ENCODE measurements at regions not wholly inside any gene's neighbourhood (a gene's known extent, or its start where the extent isn't known, plus 50 kb on each side); places are given as distances from the start of the nearest gene placed in this dataset.

GRCh38 chr2:102927854-102928267 is 166.0 kb downstream of the TMEM182 start:
- no peak for DNase-seq (ENCODE audit: low read depth)
- TF ChIP-seq, protein P1, sequence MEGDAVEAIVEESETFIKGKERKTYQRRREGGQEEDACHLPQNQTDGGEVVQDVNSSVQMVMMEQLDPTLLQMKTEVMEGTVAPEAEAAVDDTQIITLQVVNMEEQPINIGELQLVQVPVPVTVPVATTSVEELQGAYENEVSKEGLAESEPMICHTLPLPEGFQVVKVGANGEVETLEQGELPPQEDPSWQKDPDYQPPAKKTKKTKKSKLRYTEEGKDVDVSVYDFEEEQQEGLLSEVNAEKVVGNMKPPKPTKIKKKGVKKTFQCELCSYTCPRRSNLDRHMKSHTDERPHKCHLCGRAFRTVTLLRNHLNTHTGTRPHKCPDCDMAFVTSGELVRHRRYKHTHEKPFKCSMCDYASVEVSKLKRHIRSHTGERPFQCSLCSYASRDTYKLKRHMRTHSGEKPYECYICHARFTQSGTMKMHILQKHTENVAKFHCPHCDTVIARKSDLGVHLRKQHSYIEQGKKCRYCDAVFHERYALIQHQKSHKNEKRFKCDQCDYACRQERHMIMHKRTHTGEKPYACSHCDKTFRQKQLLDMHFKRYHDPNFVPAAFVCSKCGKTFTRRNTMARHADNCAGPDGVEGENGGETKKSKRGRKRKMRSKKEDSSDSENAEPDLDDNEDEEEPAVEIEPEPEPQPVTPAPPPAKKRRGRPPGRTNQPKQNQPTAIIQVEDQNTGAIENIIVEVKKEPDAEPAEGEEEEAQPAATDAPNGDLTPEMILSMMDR (conservative IDR thresholded peaks at IDR 0.05; ENCODE audit: low read length): no peak

DNA sequence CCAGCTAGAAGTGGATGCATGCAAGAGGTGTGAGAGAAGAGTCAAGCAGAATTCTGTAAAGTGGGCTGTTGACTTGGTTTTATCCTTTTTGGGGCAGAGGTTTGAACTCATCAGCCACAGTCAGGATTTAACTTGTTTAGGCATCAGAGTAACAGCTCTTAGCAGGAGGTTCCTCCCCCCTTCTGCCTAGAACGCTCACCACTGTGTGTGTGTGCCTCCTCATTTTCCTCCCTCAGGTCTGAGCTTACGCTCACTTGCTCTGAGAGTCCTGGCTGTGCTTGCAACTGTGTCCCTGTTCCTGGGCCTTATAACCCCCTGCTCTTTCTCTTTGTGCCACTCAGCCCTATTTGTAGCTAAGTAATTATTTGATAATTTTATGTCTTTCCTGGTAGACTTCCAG is 167.9 kb downstream of the TMEM182 start:
- no peak overlapping the region for H3K4me3 ChIP-seq (ENCODE audit: low read length)
- DNase-seq (ENCODE audit: low read depth): no peak
- TF ChIP-seq, protein P1 (conservative IDR thresholded peaks at IDR 0.05; ENCODE audit: low read length): no peak

More at GRCh38 chr2:102927854-102928267, 166.0 kb downstream of the TMEM182 start:
- no peak overlapping the region for H3K4me3 ChIP-seq (ENCODE audit: low read length)

- H3K4me3 ChIP-seq (ENCODE audit: low read length): no peak overlapping the region
- DNase-seq (ENCODE audit: low read depth): no peak
- TF ChIP-seq, protein P1 (conservative IDR thresholded peaks at IDR 0.05; ENCODE audit: low read length): no peak
Measured at GRCh38 chr2:102932501-102932900, 170.7 kb downstream of the TMEM182 start.

- no peak overlapping the region for H3K4me3 ChIP-seq (ENCODE audit: low read length)
- no peak for DNase-seq (ENCODE audit: low read depth)
- TF ChIP-seq, protein P1 (conservative IDR thresholded peaks at IDR 0.05; ENCODE audit: low read length): no peak
Measured at GRCh38 chr2:102939207-102939606, 177.4 kb downstream of the TMEM182 start.

DNA sequence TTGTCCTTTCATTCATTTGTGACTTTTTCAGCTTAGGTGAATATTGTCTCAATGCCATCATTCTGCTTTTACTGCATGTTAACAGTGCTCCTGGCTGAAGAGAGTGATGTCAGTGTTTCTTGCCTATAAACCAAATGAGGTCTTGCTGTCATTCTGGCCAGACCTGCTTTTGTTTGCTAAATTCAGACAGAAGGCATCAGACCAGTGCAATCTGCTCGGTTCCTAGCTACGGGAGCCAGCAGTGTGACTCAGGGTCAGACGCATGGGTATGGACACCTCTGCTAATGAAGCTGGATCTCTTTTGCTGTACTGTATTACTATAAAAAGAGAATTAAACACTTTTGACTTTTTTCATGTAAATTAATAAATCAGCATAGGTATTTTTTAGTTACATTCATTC is 178.9 kb downstream of the TMEM182 start:
- no peak for DNase-seq (ENCODE audit: low read depth)
- TF ChIP-seq, protein P1 (conservative IDR thresholded peaks at IDR 0.05; ENCODE audit: low read length): no peak
- no peak overlapping the region for H3K4me3 ChIP-seq (ENCODE audit: low read length)

DNA sequence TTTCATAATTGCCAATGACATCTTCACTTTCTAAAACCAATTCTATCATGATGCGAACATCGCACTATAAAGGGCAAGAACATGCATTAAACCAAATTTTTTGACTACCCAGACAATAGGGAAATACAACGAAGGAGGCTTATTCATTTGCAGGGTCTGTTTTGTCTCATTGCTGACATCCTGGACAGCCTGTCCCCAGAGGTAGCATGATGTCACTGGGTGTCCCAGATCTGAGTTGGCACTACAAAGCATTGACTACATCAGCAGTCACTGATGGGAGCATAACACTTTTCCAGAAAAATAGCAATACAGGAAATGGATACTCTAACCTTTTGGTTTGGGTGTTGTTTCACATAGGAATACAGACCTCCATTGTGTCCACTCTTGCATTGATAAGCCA is 180.3 kb downstream of the TMEM182 start:
- H3K4me3 ChIP-seq (ENCODE audit: low read length): no peak overlapping the region
- DNase-seq (ENCODE audit: low read depth): no peak
- TF ChIP-seq, protein P1 (conservative IDR thresholded peaks at IDR 0.05; ENCODE audit: low read length): no peak

- TF ChIP-seq, protein P1 (conservative IDR thresholded peaks at IDR 0.05; ENCODE audit: low read length): no peak
- DNase-seq (ENCODE audit: low read depth): no peak
- H3K4me3 ChIP-seq (ENCODE audit: low read length): no peak overlapping the region
Measured at GRCh38 chr2:102943251-102943650, 181.4 kb downstream of the TMEM182 start.
